ENCODE measurements at regions not wholly inside any gene's neighbourhood (a gene's known extent, or its start where the extent isn't known, plus 50 kb on each side); places are given as distances from the start of the nearest gene placed in this dataset.

- no peak for TF ChIP-seq POU2F2 (IDR thresholded peaks at IDR 0.05; ENCODE audit: low read depth, low read length)
- no peak for TF ChIP-seq TAF1 (IDR thresholded peaks at IDR 0.05; ENCODE audit: low read depth, low read length)
- TF ChIP-seq POLR2AphosphoS5 (IDR thresholded peaks at IDR 0.05; ENCODE audit: low read depth, low read length): no peak
Observed at GRCh38 chr13:68697551-68697950, 1410.1 kb upstream of the ATXN8OS start.
